Thyroid gland (tissue), 4 donors: ENCODE measurements at regions not wholly inside any gene's neighbourhood (a gene's known extent, or its start where the extent isn't known, plus 50 kb on each side); places are given as distances from the start of the nearest gene placed in this dataset.

Experiments used
- POLR2A ChIP-seq, 2 donors: fragments of 450-650 bp; IDR thresholded peaks; one replicate each; pipeline ENCODE4 v1.6.1; 2017; ENCODE audit warnings: antibody characterized with exemption in 2 of 2, mild to moderate bottlenecking in 2 of 2, moderate library complexity in 1 of 2
- TF ChIP-seq, protein P1 (sequence below), 6 experiments: fragments of 200-600 bp in 3 of 6; fragments of 450-650 bp in 3 of 6; sonication (generic) in 3 of 6; IDR thresholded peaks; one replicate each; pipeline ENCODE4 v1.5.1; 2016 to 2019; ENCODE audit warnings: antibody characterized with exemption in 6 of 6, mild to moderate bottlenecking in 2 of 6, inconsistent platforms in 1 of 6, moderate library complexity in 1 of 6

- TF ChIP-seq POLR2A (IDR thresholded peaks at IDR 0.05) = no peak
- TF ChIP-seq, protein P1, sequence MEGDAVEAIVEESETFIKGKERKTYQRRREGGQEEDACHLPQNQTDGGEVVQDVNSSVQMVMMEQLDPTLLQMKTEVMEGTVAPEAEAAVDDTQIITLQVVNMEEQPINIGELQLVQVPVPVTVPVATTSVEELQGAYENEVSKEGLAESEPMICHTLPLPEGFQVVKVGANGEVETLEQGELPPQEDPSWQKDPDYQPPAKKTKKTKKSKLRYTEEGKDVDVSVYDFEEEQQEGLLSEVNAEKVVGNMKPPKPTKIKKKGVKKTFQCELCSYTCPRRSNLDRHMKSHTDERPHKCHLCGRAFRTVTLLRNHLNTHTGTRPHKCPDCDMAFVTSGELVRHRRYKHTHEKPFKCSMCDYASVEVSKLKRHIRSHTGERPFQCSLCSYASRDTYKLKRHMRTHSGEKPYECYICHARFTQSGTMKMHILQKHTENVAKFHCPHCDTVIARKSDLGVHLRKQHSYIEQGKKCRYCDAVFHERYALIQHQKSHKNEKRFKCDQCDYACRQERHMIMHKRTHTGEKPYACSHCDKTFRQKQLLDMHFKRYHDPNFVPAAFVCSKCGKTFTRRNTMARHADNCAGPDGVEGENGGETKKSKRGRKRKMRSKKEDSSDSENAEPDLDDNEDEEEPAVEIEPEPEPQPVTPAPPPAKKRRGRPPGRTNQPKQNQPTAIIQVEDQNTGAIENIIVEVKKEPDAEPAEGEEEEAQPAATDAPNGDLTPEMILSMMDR (IDR thresholded peaks at IDR 0.05) = no peak
Observed at GRCh38 chr9:1776668-1777067, 238.5 kb upstream of the SMARCA2 start.
